ENCODE measurements at regions not wholly inside any gene's neighbourhood (a gene's known extent, or its start where the extent isn't known, plus 50 kb on each side); places are given as distances from the start of the nearest gene placed in this dataset.

GRCh38 chr10:89153971-89154370 lies 53.1 kb downstream of the CH25H start:
- 86 to 95% (median 95%) methylated on average over 1 of the region's 1 CpG for WGBS, 5 donors
- intact Hi-C loops (cut with DNase I; ENCODE audit: low total_unique reads), result no loop called here
- Histone ChIP-seq H3K4me3 (no peak overlapping the region), H3K27ac (no peak overlapping the region), H3K4me1 (peaks cover 0 to 6% (median 1%) of the 10 kb centered on the region in 6 donors), H3K9me3 (no peaks in the 10 kb centered on the region), H3K27me3 (replicated peaks in 1 of 7) (no peaks in the 10 kb centered on the region), H3K36me3 (no peaks in the 10 kb centered on the region)
- DNase-seq, result no peak
- TF ChIP-seq POLR2A (IDR thresholded peaks at IDR 0.05) (no peak), POLR2AphosphoS5 (IDR thresholded peaks at IDR 0.05) (no peak), CTCF (IDR thresholded peaks at IDR 0.05 in 8 of 11, conservative IDR thresholded peaks at IDR 0.05 in 3 of 11) (no peak)

GRCh38 chr10:89153116-89153515 lies 54.0 kb downstream of the CH25H start:
- Histone ChIP-seq H3K36me3 (no peaks in the 10 kb centered on the region), H3K27me3 (replicated peaks in 1 of 7) (no peaks in the 10 kb centered on the region), H3K4me1 (peaks cover 0 to 6% (median 1%) of the 10 kb centered on the region in 6 donors), H3K27ac (no peak overlapping the region), H3K9me3 (peaks cover 0 to 3% (median 0%) of the 10 kb centered on the region in 8 donors), H3K4me3 (no peak overlapping the region)
- no peak for TF ChIP-seq POLR2A (IDR thresholded peaks at IDR 0.05)
- no peak for TF ChIP-seq CTCF (IDR thresholded peaks at IDR 0.05 in 8 of 11, conservative IDR thresholded peaks at IDR 0.05 in 3 of 11)
- TF ChIP-seq POLR2AphosphoS5 (IDR thresholded peaks at IDR 0.05), result no peak
- no peak for DNase-seq
- 61 to 85% (median 81%) methylated on average over 3 of the region's 3 CpGs for WGBS, 5 donors
- intact Hi-C loops (cut with DNase I; ENCODE audit: low total_unique reads), result no loop called here

- TF ChIP-seq CTCF (IDR thresholded peaks at IDR 0.05 in 8 of 11, conservative IDR thresholded peaks at IDR 0.05 in 3 of 11), result no peak
- TF ChIP-seq POLR2AphosphoS5 (IDR thresholded peaks at IDR 0.05), result no peak
- no peak for TF ChIP-seq POLR2A (IDR thresholded peaks at IDR 0.05)
- Histone ChIP-seq H3K9me3 (peaks cover 0 to 5% (median 0%) of the 10 kb centered on the region in 8 donors), H3K36me3 (no peaks in the 10 kb centered on the region), H3K27ac (no peak overlapping the region), H3K4me1 (peaks cover 0 to 6% (median 1%) of the 10 kb centered on the region in 6 donors), H3K4me3 (no peak overlapping the region), H3K27me3 (replicated peaks in 1 of 7) (no peaks in the 10 kb centered on the region)
- intact Hi-C loops (cut with DNase I; ENCODE audit: low total_unique reads), result no loop called here
- 71 to 91% (median 81%) methylated on average over 2 of the region's 2 CpGs for WGBS, 5 donors
- no peak for DNase-seq
These were observed 55.3 kb downstream of the CH25H start for GRCh38 chr10:89151857-89152256.

DNA sequence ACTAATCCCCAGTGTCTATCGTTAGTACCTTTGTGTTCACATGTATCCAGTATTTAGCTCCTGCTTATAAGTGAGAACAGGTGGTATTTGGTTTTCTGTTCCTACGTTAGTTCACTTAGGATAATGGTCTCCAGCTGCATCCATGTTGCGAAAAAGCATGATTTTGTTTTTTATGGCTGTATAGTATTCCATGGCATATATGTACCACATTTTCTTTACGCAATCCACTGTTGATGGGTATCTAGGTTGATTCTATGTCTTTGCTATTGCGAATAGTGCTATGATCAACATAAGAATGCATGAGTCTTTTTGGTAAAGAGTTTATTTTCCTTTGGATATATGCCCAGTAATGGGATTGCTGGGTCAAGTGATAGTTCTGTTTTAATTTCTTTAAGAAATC lies 59.1 kb downstream of the CH25H start:
- Histone ChIP-seq H3K27ac (no peak overlapping the region), H3K9me3 (peaks cover 0 to 5% (median 0%) of the 10 kb centered on the region in 8 donors), H3K4me3 (no peak overlapping the region), H3K4me1 (no peaks in the 10 kb centered on the region), H3K27me3 (replicated peaks in 1 of 7) (no peaks in the 10 kb centered on the region), H3K36me3 (no peaks in the 10 kb centered on the region)
- TF ChIP-seq POLR2AphosphoS5 (IDR thresholded peaks at IDR 0.05), result no peak
- no peak for TF ChIP-seq CTCF (IDR thresholded peaks at IDR 0.05 in 8 of 11, conservative IDR thresholded peaks at IDR 0.05 in 3 of 11)
- no peak for TF ChIP-seq POLR2A (IDR thresholded peaks at IDR 0.05)
- DNase-seq, result no peak
- WGBS, 5 donors, result 93 to 96% (median 94%) methylated on average over 5 of the region's 5 CpGs
- intact Hi-C loops (cut with DNase I; ENCODE audit: low total_unique reads), result no loop called here

Measured in spleen (tissue), 11 donors.